HG03196 (cell line): ENCODE measurements at regions not wholly inside any gene's neighbourhood (a gene's known extent, or its start where the extent isn't known, plus 50 kb on each side); places are given as distances from the start of the nearest gene placed in this dataset.

ENCODE experiments used
- ATAC-seq: cut with Tn5 transposase; IDR thresholded peaks from one replicate; pipeline ENCODE4 v1.9.1; 2021; ENCODE audit not compliant: unreplicated experiment

GRCh38 chr13:99652141-99652540, 150.9 kb downstream of the TM9SF2 start:
- ATAC-seq = no peak

GRCh38 chr13:99651016-99651415, 149.7 kb downstream of the TM9SF2 start:
- no peak for ATAC-seq

- ATAC-seq = no peak
Measured at GRCh38 chr13:99650410-99650809, 149.1 kb downstream of the TM9SF2 start.

- no peak for ATAC-seq
Measured at GRCh38 chr13:99648927-99649326, 147.7 kb downstream of the TM9SF2 start.

- ATAC-seq = no peak
Measured at GRCh38 chr13:99648066-99648665, 146.9 kb downstream of the TM9SF2 start.

- ATAC-seq = no peak
Measured at GRCh38 chr13:99647596-99647985, 146.3 kb downstream of the TM9SF2 start.

GRCh38 chr13:99646866-99647595, 145.8 kb downstream of the TM9SF2 start:
- no peak for ATAC-seq

GRCh38 chr13:99642841-99643240, 141.6 kb downstream of the TM9SF2 start:
- ATAC-seq = no peak

GRCh38 chr13:99642006-99642405, 140.7 kb downstream of the TM9SF2 start:
- no peak for ATAC-seq

GRCh38 chr13:99640260-99640659, 139.0 kb downstream of the TM9SF2 start:
- ATAC-seq = no peak

GRCh38 chr13:99639126-99639525, 137.9 kb downstream of the TM9SF2 start:
- ATAC-seq = no peak

GRCh38 chr13:99636728-99637353, 135.6 kb downstream of the TM9SF2 start:
- ATAC-seq = peak; percentile 86

- no peak for ATAC-seq
Measured at GRCh38 chr13:99636306-99636705, 135.0 kb downstream of the TM9SF2 start.

GRCh38 chr13:99634672-99635071, 133.4 kb downstream of the TM9SF2 start:
- no peak for ATAC-seq

GRCh38 chr13:99630269-99630898, 129.1 kb downstream of the TM9SF2 start:
- no peak for ATAC-seq

- ATAC-seq = no peak
Measured at GRCh38 chr13:99629641-99630040, 128.4 kb downstream of the TM9SF2 start.

- ATAC-seq = no peak
Measured at GRCh38 chr13:99628442-99628841, 127.2 kb downstream of the TM9SF2 start.

GRCh38 chr13:99626461-99627082, 125.3 kb downstream of the TM9SF2 start:
- no peak for ATAC-seq

- ATAC-seq = no peak
Measured at GRCh38 chr13:99624936-99625540, 123.8 kb downstream of the TM9SF2 start.

- no peak for ATAC-seq
Measured at GRCh38 chr13:99620806-99621205, 119.5 kb downstream of the TM9SF2 start.

GRCh38 chr13:99619207-99619606, 117.9 kb downstream of the TM9SF2 start:
- ATAC-seq = no peak
